SK-N-SH (cell line): ENCODE measurements at regions not wholly inside any gene's neighbourhood (a gene's known extent, or its start where the extent isn't known, plus 50 kb on each side); places are given as distances from the start of the nearest gene placed in this dataset.

ENCODE experiments used
- CTCF ChIA-PET: fragments of 300-600, 350-600 bp; formaldehyde crosslinking; extraction: SDS; loops from one replicate; lab custom pipeline; 2021; lab: Yijun Ruan, JAX
- POLR2A ChIA-PET: fragments of 350-600 bp; sonication (Branson Sonifier 250); formaldehyde crosslinking; extraction: SDS; loops from one replicate; lab custom pipeline; 2020; ENCODE audit warnings: antibody characterized with exemption, inconsistent platforms; lab: Yijun Ruan, JAX
- DNase-seq: peaks from one replicate; pipeline ENCODE4 v3.0.0; 2012
- H2AFZ ChIP-seq: fragments of 200-600 bp; sonication (generic); 2 replicates; pipeline ENCODE4 v1.8.1; 2016; ENCODE audit warnings: antibody characterized with exemption, mild to moderate bottlenecking, low read depth
- H3F3A ChIP-seq: fragments of 200-600 bp; sonication (generic); replicated peaks from 2 replicates; pipeline ENCODE3; 2016; ENCODE audit warnings: antibody characterized with exemption, mild to moderate bottlenecking; ENCODE audit not compliant: insufficient read depth
- H3K27ac ChIP-seq, 2 experiments: fragments of 200-500 bp in 1 of 2; fragments of 200-600 bp in 1 of 2; sonication (Bioruptor generic) in 1 of 2; sonication (generic), shearing (Covaris generic) in 1 of 2; 2 replicates each; pipeline versions ENCODE4 v1.5.1 to v1.6.1; 2014 to 2016; ENCODE audit warnings: low read depth in 2 of 2, inconsistent platforms in 1 of 2, low read length in 1 of 2, mild to moderate bottlenecking in 1 of 2, mixed read lengths in 1 of 2
- H3K27me3 ChIP-seq: fragments of 200-600 bp; sonication (generic), shearing (Covaris generic); 2 replicates; pipeline ENCODE4 v1.6.1; 2016; ENCODE audit warnings: mixed run types; ENCODE audit not compliant: insufficient read depth
- H3K36me3 ChIP-seq, 2 experiments: fragments of 200-500 bp in 1 of 2; fragments of 200-600 bp in 1 of 2; sonication (Bioruptor generic) in 1 of 2; sonication (generic) in 1 of 2; replicated peaks in 1 of 2; 2 replicates each; pipeline versions ENCODE3 to v1.5.1; 2014 to 2016; ENCODE audit warnings: low read length in 1 of 2, mild to moderate bottlenecking in 1 of 2; ENCODE audit not compliant: insufficient read depth in 2 of 2, control insufficient read depth in 1 of 2
- H3K4me1 ChIP-seq, 2 experiments: fragments of 200-500 bp in 1 of 2; fragments of 200-600 bp in 1 of 2; sonication (Bioruptor generic) in 1 of 2; sonication (generic), shearing (Covaris generic) in 1 of 2; 2 replicates each; pipeline versions ENCODE4 v1.5.1 to v1.6.1; 2014 to 2016; ENCODE audit warnings: low read depth in 1 of 2, low read length in 1 of 2, mixed run types in 1 of 2; ENCODE audit not compliant: insufficient read depth in 2 of 2, control insufficient read depth in 1 of 2
- H3K4me2 ChIP-seq: fragments of 200-600 bp; sonication (generic), shearing (Covaris generic); 2 replicates; pipeline ENCODE4 v1.6.1; 2017; ENCODE audit warnings: mixed run types
- H3K4me3 ChIP-seq, 2 experiments: fragments of 200-500 bp in 1 of 2; fragments of 200-600 bp in 1 of 2; sonication (Bioruptor generic) in 1 of 2; sonication (generic), shearing (Covaris generic) in 1 of 2; 2 replicates each; pipeline versions ENCODE4 v1.5.1 to v1.8.1; 2014 to 2016; ENCODE audit warnings: low read depth in 2 of 2, inconsistent platforms in 1 of 2, low read length in 1 of 2, mild to moderate bottlenecking in 1 of 2, mixed read lengths in 1 of 2, moderate library complexity in 1 of 2
- H3K79me2 ChIP-seq: fragments of 200-600 bp; sonication (generic); 2 replicates; pipeline ENCODE4 v1.8.1; 2017; ENCODE audit warnings: mild to moderate bottlenecking; ENCODE audit not compliant: insufficient read depth
- H3K9ac ChIP-seq: fragments of 200-600 bp; sonication (generic); 2 replicates; pipeline ENCODE4 v1.6.1; 2017; ENCODE audit warnings: mixed run types
- H3K9me2 ChIP-seq: fragments of 200-600 bp; sonication (generic); 2 replicates; pipeline ENCODE4 v1.6.1; 2017; ENCODE audit warnings: mixed run types
- H3K9me3 ChIP-seq: fragments of 200-600 bp; sonication (generic); 2 replicates; pipeline ENCODE4 v1.6.1; 2017; ENCODE audit warnings: mixed run types, mild to moderate bottlenecking, moderate library complexity
- H4K20me1 ChIP-seq: fragments of 200-600 bp; sonication (generic); 2 replicates; pipeline ENCODE4 v1.6.1; 2017; ENCODE audit warnings: mild to moderate bottlenecking, mixed run types; ENCODE audit not compliant: insufficient read depth
- EP300 ChIP-seq, 2 experiments: IDR thresholded peaks; 2 replicates each; pipeline versions ENCODE4 v1.4.0 to v1.6.1; 2012; ENCODE audit warnings: borderline replicate concordance in 1 of 2, low read depth in 1 of 2, low read length in 1 of 2
- EZH2phosphoT487 ChIP-seq: fragments of 200-600 bp; sonication (generic); IDR thresholded peaks from 2 replicates; pipeline ENCODE4 v1.6.1; 2017; ENCODE audit warnings: low read depth, mixed run types, mild to moderate bottlenecking, antibody characterized with exemption, moderate library complexity, borderline replicate concordance
- FOXM1 ChIP-seq: IDR thresholded peaks from 2 replicates; pipeline ENCODE4 v1.4.0; 2012; ENCODE audit warnings: low read depth, mild to moderate bottlenecking
- MAX ChIP-seq: IDR thresholded peaks from 2 replicates; pipeline ENCODE4 v1.4.0; 2012; ENCODE audit warnings: low read depth
- MEF2A ChIP-seq: IDR thresholded peaks from 2 replicates; pipeline ENCODE4 v1.4.0; 2012; ENCODE audit warnings: low read depth, borderline replicate concordance
- RCOR1 ChIP-seq: fragments of 150-350 bp; IDR thresholded peaks from 2 replicates; pipeline ENCODE4 v1.6.1; 2017; ENCODE audit warnings: antibody characterized with exemption, low read length
- REST ChIP-seq: IDR thresholded peaks from 2 replicates; pipeline ENCODE4 v1.6.1; 2012; ENCODE audit warnings: mild to moderate bottlenecking, low read depth, low read length, moderate library complexity
- RFX5 ChIP-seq: IDR thresholded peaks from 2 replicates; pipeline ENCODE4 v1.6.1; 2012; ENCODE audit warnings: mild to moderate bottlenecking, improper control_type of control experiment, low read length
- SMC3 ChIP-seq: IDR thresholded peaks from 2 replicates; pipeline ENCODE4 v1.6.1; 2012; ENCODE audit warnings: low read depth, low read length, improper control_type of control experiment
- ZBTB33 ChIP-seq: IDR thresholded peaks from 2 replicates; pipeline ENCODE4 v1.4.0; 2012; ENCODE audit warnings: low read depth, borderline replicate concordance
- WGBS: methylation state at CpG from one replicate; pipeline ENCODE4 v1.1.6; 2017; ENCODE audit warnings: low lambda C conversion rate; 5-methylcytosine and 5-hydroxymethylcytosine counted together

GRCh38 chr13:95438297-95438696 lies 114.2 kb upstream of the CLDN10 start:
- peak; percentile 45 for DNase-seq
- POLR2A ChIA-PET, result no interaction called here

GRCh38 chr13:95440441-95441088 lies 112.0 kb upstream of the CLDN10 start:
- Histone ChIP-seq H3K27me3 (no peaks in the 10 kb centered on the region; the same call in 1 of the 2 replicates), H3K27ac (no peak overlapping the region), H3K9me3 (no peaks in the 10 kb centered on the region), H3K9ac (no peak overlapping the region), H4K20me1 (no peaks in the 10 kb centered on the region), H3K4me1 (no peaks in the 10 kb centered on the region; a peak in 1 of 4 replicates), H3K9me2 (no peaks in the 10 kb centered on the region), H2AFZ (no peak overlapping the region), H3K4me3 (no peak overlapping the region), H3K4me2 (no peak overlapping the region), H3K36me3 (no peaks in the 10 kb centered on the region), H3K79me2 (no peaks in the 10 kb centered on the region), H3F3A (no peaks in the 10 kb centered on the region)
- CTCF ChIA-PET, result interaction anchor here (8.9 kb wide), 1 partner anchor 36 kb away, joined by 44 read pairs; no protein-coding TSS in a partner anchor
- DNase-seq, result no peak
- POLR2A ChIA-PET, result no interaction called here
- TF ChIP-seq MEF2A, result no peak
- TF ChIP-seq MAX, result no peak
- TF ChIP-seq REST, result no peak
- TF ChIP-seq RFX5, result no peak
- no peak for TF ChIP-seq SMC3
- TF ChIP-seq EZH2phosphoT487, result no peak
- 75% methylated on average over 7 of the region's 7 CpGs for WGBS

More at GRCh38 chr13:95438297-95438696, 114.2 kb upstream of the CLDN10 start:
- H3K27me3 ChIP-seq, result no peaks in the 10 kb centered on the region
- no peaks in the 10 kb centered on the region; a peak in 1 of 4 replicates for H3K4me1 ChIP-seq
- no peaks in the 10 kb centered on the region for H3K9me3 ChIP-seq
- TF ChIP-seq FOXM1, result no peak
- TF ChIP-seq RCOR1, result peak; percentile 56; the same call in 1 of the 2 replicates
- TF ChIP-seq ZBTB33, result no peak
- TF ChIP-seq EP300 (IDR thresholded peaks at IDR 0.05; ENCODE audit: borderline replicate concordance in 1 of 2, low read depth in 1 of 2, low read length in 1 of 2), result 0 out of 4 replicates have a peak, but pooled peaks of 1 of the 2 experiments have one; percentile 34
- TF ChIP-seq, all 33 proteins: peak for 2
- no peaks in the 10 kb centered on the region for H3K36me3 ChIP-seq
- no peaks in the 10 kb centered on the region for H3F3A ChIP-seq
- CTCF ChIA-PET, result interaction anchor here (0.5 to 8.9 kb wide), 3 partner anchors 34 to 331 kb away, joined by 3 to 44 read pairs (median 4); no protein-coding TSS in a partner anchor
- no peaks in the 10 kb centered on the region for H4K20me1 ChIP-seq
- H3K4me2 ChIP-seq, result no peak overlapping the region
- H2AFZ ChIP-seq, result no peak overlapping the region
- H3K27ac ChIP-seq, result no peak overlapping the region
- no peak overlapping the region for H3K9ac ChIP-seq
- H3K4me3 ChIP-seq, result no peak overlapping the region
- no peaks in the 10 kb centered on the region for H3K9me2 ChIP-seq
- 42% methylated on average over 1 of the region's 1 CpG for WGBS
- H3K79me2 ChIP-seq, result no peaks in the 10 kb centered on the region
